ENCODE measurements at regions not wholly inside any gene's neighbourhood (a gene's known extent, or its start where the extent isn't known, plus 50 kb on each side); places are given as distances from the start of the nearest gene placed in this dataset.

DNA sequence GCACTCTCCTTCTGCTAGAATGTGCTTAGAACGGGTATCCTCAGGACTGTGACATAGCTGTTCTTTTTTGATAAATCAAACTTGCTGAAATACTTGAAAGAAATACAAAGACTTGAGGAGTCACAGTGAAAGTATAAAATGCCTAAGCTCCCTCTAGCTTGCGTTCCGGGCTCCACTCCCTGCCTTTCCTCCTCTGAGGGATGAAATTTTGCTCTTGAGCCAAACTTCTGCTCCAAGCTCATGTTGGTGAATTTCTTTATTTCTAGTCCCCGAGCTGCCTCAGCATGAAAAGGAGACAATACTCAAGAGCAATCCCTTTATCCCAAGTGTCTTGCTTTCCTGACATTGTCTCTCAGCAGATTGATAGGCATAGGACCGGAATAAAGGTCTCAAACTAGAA is 499.6 kb upstream of the ADARB2 start:
- TF ChIP-seq BHLHE40 (IDR thresholded peaks at IDR 0.05; ENCODE audit: borderline replicate concordance) (no peak), NFRKB (IDR thresholded peaks at IDR 0.05) (no peak), SP1 (IDR thresholded peaks at IDR 0.05) (no peak), SUZ12 (IDR thresholded peaks at IDR 0.05) (no peak), PKNOX1 (IDR thresholded peaks at IDR 0.05) (no peak), LEF1 (IDR thresholded peaks at IDR 0.05; ENCODE audit: borderline replicate concordance) (no peak), FOXM1 (IDR thresholded peaks at IDR 0.05; ENCODE audit: borderline replicate concordance) (no peak), CTBP1 (IDR thresholded peaks at IDR 0.05; ENCODE audit: borderline replicate concordance) (no peak), FOXK2 (IDR thresholded peaks at IDR 0.05) (no peak), L3MBTL2 (conservative IDR thresholded peaks at IDR 0.05) (no peak), HDGF (IDR thresholded peaks at IDR 0.05; ENCODE audit: borderline replicate concordance) (no peak)
